ENCODE measurements at regions not wholly inside any gene's neighbourhood (a gene's known extent, or its start where the extent isn't known, plus 50 kb on each side); places are given as distances from the start of the nearest gene placed in this dataset.
"Not testable (repeated sequence)": the region's sequence is repeated elsewhere in the genome, so short reads cannot be mapped to it uniquely, and the experiment has no call there.

DNA sequence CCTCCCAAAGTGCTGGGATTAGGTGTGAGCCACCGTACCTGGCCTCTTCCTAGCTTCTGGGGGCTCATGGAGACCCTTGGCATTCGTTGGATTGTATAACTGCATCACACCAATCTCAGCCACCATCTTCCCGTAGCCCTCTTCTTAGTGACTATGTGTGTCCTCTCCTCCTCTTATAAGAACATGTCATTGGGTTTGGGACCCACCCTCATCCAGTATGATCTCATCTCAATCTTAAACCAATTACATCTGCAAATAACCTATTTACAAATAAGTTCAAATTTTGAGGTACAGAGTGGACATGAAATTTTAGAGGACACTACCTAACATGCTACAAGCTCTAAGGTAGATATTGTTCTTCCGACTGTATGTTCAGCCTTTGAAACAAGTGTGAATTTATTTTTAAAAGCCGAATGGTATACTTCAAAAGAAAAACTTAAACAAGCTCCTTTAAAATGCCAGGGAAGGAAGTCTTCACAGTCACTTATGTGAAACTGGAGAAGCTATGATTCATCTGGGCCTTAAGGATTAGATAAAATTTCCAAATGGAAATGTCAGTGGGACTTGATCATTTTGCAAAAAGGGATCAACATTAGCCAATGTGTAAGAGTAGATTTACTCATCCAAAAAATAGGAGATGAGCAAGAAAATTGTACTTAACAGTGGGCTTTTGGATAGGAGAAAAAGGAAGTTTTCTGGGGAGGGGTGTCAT, 225.7 kb downstream of the MEX3B start:
- FAIRE-seq, result no peak

DNA sequence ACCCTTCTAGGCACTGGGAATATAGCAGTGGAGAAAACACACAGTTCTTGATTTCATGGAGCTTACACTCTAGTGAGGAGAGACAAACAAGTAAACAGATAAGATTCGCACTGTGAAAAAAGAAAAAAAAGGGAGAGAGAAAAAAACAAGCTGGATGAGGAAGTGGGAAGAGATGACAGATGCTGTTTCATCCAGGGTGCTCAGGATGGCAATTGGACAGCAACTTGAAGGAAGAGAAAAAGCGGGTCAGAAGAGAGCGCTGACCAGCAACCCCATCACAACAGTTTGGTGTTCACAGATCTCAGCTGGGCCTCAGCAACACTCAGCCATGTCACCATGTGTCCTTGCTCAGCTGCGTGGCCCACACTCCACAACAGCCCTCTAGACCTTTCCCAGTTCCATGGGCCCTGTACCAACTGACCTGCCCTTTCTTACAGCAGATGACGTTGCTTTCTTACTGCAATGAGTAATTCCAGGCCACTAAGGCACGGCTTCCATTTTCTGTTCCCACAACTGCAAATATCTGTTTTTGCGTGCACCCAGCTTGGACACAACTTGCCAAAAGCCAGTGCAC, 230.8 kb downstream of the MEX3B start:
- no peak for FAIRE-seq

DNA sequence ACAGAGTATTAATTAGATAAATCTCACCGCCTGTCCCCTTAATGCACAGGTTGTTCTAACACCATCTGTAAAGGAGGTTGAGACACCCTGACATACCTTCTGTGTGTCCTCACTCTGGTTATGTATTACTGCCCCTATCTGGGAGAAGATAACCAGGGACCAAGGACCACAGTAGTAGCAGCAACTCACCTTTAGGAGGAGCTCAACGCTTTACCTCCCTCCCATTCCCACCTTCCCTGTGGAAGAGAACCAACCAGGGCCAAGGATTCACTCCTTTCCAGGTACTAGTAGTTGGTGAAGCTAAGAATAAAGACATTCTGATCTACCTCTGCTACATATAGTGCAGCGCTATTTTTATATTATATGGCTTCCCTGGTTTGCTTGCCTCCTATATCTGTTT, 232.6 kb downstream of the MEX3B start:
- no peak for FAIRE-seq

DNA sequence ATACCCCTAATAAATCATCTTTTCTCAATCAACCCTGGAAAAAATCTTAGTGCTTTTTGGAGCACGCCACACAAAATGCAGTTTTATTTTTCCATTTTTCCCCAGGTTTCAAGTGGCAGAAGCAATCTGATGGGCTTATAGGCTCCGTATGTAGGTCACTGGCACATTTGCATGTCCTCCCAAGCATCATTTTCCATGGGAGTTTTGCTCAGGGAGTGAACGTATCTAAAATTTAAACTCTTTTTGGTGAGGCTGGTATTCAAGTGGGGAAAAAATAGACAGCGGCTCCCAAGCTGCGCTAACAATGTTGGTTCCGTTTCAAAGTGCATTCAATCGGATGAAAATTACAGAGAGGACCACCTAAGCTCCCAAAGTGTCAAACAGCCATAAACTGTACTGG, 233.4 kb downstream of the MEX3B start:
- FAIRE-seq, result no peak

DNA sequence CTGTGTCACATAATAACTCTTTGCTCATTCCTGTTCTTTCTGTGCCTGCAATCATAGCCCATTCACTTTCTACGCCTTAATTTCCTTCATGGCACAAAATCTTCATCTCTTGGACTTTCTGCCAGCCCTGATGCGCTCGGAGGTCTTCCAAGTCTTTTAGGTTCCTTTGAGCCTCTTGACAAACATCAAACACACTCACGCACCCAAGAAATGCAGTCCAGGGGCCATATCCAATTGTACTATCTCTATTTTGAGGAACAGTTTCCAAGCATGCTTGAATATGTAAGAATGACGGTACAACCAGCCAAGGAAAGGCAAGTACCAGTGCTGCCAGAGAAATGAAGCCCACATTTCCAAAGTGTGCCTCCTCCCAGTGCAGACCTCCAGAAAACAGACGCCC, 234.1 kb downstream of the MEX3B start:
- FAIRE-seq, result no peak

DNA sequence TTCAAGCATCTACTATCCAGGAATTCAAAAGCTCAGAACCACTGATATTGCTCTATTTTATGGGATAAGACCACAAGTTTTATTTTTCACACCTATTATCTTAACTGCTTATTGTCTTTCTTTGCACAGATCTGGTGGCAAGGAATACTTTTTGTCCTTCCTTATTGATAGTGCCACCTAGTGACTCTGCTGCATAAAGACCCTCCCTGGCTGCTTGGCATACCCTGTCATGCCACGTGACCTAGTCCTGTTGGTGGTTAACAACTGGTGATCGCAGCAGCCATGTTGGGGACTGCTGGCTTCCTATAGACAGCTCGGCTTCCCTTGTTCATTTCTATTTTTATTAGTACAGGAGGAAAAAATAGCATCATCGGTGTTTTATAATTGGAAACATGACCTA, 236.3 kb downstream of the MEX3B start:
- no peak for FAIRE-seq

DNA sequence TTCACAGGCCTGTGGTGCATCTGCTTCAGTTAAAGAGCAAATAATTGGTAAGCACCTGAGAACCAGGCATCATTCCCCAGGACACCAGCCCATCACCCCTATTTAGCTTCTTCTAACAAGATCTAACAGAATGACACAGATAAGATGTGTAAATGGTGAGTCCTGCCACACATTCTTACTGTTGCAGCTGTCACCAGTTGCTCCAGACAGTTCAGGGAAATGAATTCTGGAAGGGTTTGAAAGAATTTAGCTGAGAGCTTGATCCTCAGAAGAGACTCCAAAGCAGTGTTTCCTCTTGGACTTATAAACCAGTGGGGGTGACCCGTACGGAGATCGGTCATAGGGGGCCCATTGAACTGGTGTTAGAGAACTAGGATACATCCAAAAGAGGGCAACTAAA, 238.0 kb downstream of the MEX3B start:
- no peak for FAIRE-seq

DNA sequence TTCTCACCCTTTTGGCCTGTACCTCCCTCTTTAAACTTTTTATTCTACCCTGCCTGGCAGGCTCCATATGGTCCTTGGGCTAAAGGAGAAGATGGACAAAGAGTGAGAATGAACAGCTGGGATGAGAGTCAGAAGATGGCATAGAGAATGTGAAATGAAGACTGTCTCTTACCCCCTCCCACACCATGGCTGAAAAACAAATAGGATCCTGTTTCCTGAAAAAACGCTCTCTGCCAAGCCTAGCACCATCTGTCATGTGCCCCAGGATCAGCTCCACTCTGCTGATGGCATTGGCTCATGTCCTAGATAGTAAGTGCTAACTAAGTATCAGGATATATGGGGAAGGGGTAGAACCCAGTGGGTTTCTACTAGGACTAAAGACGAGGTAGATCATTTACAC, 238.6 kb downstream of the MEX3B start:
- FAIRE-seq, result no peak

DNA sequence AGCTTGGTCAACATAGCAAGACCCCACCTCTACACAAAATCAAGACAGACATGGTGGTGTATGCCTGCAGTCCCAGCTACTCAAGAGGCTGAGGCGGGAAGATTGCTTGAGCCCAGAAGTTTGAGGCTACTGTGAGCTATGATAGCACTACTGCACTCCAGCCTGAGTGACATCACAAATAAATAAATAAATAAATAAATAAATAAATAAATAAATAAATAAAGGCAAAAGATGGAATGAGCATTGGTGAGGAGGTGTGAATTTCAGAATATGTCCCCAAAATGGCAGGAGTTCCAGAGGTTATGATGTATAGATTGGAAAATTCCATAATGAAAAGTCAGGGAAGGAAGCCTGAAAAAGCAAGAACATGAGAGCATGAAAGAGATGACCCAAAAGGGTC, 249.9 kb downstream of the MEX3B start:
- FAIRE-seq, result no peak

DNA sequence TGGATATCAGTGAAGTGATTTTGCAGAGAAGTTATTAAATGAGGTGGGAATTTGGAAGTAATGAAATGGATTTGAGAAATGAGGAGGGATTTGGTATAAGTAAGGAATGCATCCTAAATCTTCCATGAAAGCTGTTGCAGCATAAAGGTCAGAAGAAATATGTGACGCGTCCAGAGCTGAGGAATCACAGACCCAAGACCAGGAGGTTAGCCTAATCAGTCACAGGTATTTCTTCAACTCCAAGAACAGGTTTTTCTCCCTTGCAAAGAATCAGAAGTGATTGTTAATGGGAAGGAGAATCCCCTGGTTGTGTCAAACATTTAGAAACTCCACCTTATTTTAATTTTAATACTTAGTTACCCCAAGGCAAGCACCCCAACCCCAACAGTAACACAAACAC, 253.2 kb downstream of the MEX3B start:
- FAIRE-seq, result no peak

DNA sequence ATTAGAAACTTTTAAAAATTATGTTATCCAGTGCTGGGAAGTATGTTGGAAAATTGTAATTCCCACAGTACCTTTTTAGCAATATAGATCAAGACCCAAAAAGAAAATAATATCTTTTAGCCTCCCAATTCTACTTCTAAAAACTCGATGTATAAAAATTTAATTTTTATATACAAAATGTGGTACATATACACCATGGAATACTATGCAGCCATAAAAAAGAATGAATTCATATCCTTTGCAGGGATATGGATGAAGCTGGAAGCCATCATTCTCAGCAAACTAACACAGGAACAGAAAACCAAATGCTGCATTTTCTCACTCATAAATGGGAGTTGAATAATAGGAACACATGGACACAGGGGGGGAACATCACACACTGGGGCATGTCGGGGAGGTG, 254.5 kb downstream of the MEX3B start:
- FAIRE-seq, result not testable (repeated sequence)

DNA sequence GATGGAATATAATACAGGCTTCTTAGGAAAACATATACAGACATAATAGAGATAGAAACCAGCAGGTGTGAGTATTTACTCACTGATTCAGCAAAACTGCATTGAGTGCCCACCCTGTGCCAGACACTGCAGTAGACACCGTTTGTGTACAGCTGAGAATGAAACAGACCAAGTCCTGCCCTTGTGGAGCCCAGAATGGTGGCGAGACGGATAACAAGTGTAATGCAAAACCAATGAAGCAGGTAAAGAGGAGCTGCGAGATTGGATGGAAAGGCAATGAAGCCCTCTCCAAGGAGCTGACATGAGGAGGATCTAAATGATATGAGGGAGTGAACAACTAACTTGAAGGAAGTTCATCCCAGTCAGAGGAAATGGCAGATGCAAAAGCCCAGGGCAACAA, 256.4 kb downstream of the MEX3B start:
- FAIRE-seq, result no peak

DNA sequence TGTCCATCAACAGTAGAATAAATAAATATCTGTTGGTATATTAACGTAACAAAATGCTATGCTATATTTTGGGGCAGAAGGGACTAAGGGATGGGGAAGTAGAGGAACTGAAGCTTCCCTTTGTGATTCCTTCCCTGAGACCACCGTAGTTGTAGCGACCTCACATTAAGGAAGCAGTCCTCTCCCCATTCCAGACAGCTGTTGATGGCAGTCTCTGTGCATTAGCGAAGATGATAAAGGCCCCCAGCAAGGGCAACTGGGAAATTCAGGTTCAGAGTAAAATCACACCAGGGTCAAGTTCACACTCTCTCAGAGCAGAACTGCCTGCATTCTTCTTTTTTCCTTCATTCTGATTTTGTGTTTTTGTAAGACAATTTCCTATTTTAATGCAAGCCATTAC, 259.0 kb downstream of the MEX3B start:
- FAIRE-seq, result no peak

DNA sequence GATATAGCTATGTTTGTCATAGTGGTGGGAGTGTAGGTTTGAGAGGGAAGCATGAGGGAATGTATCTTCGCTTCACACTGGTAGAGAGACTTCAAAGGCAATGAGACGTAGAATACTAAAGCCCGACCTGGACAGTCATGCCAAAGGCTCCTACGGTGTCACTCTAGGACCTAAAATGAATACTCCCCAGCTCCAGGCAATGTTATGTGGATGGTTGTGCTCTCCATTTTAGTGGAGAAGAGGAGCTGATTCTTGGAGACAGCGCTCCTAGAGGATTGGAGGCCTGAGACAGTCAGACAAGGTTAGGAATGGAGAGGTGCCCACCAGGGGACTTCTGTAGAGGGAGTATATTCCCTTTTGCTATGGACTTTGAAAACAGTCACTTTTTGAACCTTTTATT, 260.1 kb downstream of the MEX3B start:
- no peak for FAIRE-seq

DNA sequence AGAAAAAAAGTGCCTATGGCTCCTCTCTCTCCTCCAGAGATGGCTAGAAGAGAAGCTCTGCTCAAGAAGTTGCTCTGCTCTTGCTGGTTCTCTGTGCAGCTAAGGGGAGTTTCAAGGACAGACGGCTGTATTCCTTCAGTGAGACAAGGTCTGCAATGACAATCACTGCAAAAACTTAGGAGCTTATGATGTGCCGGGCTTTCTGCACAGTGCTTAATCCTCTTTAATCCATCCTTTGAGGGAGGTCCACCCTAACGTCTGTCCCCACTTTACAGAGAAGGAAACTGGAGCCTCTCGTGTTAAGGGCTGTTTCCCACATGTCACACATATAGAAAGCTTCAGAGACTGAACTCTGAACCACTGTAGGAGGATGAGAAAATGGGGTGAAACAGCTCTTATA, 260.6 kb downstream of the MEX3B start:
- no peak for FAIRE-seq

DNA sequence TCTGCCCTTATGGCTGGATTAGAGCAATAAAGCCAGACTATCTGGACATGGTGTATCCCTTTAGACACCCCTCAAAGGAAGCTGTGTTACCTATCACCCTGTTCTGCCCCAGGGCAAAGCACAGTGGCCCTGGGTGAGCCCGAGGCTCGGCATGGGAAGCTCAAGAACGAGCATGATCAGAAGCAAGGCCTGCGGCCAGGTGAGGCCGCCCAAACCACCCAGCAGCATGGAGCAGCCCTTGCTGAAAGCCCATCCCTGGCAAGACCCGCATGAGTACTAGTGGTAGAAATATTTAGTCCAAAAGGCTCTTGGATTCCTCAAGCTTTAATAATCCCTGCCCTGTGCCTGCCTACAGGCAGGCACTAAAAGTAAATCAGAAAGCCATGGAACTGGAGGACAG, 261.1 kb downstream of the MEX3B start:
- FAIRE-seq, result no peak

DNA sequence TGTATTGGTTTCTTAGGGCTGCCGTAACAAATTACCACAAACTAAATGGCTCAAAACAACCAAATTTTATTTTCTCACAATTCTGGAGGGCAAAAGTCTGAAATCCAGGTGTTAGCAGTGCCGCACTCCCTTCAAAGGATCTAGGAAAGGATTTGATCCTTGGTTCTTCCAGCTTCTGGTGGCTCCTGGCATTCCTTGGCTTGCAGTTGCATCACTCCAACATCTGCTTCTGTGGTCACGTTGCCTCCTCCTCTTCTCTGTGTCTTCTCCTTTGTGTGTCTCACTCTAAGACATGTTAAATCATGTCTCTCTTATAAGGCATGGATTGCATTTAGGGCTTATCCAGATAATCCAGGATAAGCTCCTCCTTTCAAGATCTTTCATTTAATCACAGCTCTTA, 262.2 kb downstream of the MEX3B start:
- FAIRE-seq, result no peak

DNA sequence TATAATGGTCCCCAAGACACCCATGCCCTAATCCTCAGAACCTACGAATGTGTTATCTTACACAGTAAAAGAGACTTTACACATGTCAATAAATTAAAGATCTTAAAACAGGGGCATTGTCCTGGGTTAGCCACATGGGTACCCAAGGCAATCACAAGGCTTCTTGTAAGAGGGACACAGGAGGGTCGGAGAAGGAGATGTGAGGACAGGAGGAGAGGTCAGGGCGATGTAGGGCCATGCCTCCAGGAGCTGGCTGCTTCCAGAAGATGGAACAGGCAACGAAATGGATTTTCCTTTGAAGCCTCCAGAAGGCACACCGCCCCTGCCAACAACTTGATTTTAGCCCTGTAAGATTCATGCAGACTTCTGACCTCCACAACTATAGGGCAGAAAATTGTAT, 262.7 kb downstream of the MEX3B start:
- no peak for FAIRE-seq

DNA sequence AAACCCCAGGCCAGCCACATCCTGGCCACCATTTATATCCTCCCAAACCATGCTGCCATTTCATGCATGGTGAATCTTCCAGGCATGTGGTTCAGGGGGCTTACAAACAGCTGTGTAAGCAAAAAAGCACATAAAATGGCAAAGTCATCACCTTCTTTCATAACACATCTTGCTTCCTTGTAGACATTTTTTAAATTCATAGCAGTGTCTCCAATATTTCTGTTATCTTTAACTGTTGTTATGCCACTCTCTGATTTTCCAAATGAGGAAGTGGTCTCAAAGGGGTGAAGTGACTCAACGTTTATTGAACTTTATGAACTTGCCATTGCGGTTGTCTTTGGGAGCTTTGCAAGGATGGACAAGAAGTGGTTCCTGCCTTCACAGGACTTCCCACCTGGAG, 264.4 kb downstream of the MEX3B start:
- no peak for FAIRE-seq

DNA sequence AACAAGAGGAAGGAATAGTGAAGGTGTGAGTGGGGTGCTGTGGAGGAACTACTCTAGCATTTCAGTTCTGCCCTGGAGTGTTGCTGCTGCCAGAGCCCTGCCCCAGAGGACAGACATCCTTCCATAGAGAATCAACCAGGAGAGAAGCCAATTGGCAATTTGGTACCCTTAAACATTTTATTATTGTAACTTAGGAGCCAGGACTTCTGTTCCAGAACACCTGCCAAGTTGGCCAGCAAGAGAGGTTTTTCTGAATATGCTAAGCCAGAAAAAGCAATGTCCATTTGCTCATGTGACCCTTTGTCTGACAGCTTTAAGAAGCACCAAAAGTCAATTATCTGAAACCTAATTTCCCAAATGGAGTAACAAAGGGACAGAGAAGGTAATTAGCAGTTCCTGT, 264.9 kb downstream of the MEX3B start:
- no peak for FAIRE-seq

DNA sequence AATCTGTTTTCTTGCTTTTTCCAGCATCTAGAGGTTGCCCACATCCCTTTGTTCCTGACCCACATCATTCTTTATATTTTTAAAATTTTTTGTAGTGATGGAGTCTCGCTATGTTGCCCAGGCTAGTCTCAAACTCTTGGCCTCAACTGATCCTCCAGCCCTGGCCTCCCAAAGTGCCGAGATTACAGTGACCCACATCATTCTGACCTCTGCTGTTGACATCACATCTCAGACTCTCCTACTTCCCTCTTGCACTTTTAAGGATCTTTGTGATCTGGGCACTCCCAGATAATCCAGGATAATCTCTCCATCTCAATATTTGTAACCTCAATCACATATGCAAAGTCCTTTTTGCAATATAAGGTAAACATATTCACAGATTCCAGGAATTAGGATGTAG, 266.6 kb downstream of the MEX3B start:
- no peak for FAIRE-seq

DNA sequence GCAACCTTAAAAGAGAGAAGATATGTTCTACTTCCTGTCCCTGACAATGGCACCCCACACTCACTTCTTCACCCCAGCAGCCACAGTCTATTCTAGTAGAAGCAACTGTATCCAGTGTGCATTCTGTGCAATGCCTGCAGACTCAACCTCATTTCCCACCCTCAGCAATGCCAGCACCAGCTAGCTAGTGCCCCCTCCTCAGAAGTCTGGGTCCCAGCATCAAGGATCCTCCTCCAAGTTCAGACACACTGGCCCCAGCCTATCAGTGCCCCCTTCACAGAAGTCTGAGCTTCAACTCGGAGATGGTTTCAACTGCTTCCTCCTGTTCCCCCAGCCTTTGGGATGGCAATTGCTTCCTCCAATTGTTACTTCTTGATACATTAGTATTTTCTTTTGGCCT, 268.3 kb downstream of the MEX3B start:
- no peak for FAIRE-seq

DNA sequence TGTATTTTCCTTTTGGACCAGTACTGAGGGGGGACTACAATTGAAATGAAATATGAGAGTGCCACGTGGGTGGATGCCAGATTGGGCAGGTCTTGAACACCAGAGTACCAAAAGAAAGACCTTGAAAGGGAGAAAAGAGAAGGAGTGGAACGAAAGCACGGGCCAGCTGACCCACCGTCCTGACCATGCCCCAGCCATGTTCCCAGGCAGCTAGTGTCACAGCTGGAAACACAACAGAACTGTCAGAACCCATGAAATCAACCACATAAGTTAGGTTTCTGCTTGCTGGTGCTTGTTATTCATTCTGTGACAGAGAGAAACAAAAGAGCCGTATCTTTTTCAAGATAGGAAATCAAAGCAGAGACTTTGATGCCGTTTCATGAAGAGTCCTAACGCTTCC, 268.8 kb downstream of the MEX3B start:
- no peak for FAIRE-seq

DNA sequence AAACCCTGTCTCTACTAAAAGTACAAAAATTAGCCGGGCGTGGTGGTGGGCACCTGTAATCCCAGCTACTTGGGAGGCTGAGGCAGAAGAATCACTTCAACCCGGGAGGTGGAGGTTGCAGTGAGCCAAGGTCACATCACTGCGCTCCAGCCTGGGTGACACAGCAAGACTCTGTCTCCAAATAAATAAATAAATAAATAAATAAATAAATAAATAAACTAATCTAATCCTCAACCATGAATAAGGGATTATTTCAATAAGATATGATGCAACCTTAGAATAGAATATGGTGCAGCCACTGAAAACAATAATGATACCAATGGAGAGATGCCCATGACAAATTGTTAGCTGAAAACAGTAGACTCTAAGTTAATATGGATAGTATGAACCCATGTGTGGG, 270.0 kb downstream of the MEX3B start:
- FAIRE-seq, result not testable (repeated sequence)

DNA sequence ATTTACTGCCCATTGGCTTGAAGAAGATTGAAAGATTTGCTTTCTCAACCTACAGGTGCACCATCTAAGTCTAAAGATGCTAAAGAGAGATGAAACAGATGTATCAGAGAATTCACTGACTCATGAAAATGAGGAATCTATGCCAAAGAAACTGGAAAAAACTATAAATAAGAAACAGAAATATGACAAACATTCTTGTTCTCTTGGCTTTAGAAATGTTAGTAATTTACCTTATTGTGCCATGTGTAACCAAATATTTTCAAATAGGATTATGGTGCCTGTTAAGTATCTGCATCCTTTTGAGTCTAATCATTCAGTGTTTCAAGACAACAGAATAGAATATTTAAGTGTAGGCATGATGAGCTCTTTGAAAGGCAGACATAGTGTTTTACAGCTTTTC, 271.5 kb downstream of the MEX3B start:
- FAIRE-seq, result no peak

Measured in endometrium (tissue), 2 donors.